Body of pancreas (tissue), 4 donors: ENCODE measurements at regions not wholly inside any gene's neighbourhood (a gene's known extent, or its start where the extent isn't known, plus 50 kb on each side); places are given as distances from the start of the nearest gene placed in this dataset.

Experiments
- POLR2A ChIP-seq, 3 donors: fragments of 450-650 bp; IDR thresholded peaks; one replicate each; pipeline ENCODE4 v1.6.1; 2016; ENCODE audit warnings: antibody characterized with exemption in 3 of 3, mild to moderate bottlenecking in 2 of 3
- TF ChIP-seq, protein P1 (sequence below), 7 experiments: fragments of 450-650 bp in 4 of 7; fragments of 200-600 bp in 3 of 7; sonication (generic) in 3 of 7; IDR thresholded peaks; one replicate each; pipeline ENCODE4 v1.5.1; 2016 to 2019; ENCODE audit warnings: antibody characterized with exemption in 7 of 7

DNA sequence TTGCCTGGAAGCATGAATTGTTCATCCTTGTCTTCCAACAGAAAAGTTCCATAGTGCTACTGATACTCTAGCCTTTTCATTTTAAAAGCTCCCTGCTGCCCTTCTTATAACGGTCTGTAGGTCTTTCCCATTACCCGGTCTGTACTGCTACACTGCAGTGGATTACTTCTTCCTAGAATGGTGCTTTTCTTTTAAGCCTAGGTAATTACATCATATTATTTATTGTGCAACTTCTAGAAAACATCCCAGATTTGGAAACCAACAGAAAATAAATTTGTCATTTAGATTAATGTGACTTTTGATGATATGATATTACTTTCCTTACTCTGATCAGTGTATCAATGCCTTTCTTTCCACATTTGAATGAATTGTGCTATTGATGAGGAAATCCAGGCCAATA is 199.4 kb downstream of the TANC2 start:
- no peak for TF ChIP-seq POLR2A (IDR thresholded peaks at IDR 0.05)
- TF ChIP-seq, protein P1, sequence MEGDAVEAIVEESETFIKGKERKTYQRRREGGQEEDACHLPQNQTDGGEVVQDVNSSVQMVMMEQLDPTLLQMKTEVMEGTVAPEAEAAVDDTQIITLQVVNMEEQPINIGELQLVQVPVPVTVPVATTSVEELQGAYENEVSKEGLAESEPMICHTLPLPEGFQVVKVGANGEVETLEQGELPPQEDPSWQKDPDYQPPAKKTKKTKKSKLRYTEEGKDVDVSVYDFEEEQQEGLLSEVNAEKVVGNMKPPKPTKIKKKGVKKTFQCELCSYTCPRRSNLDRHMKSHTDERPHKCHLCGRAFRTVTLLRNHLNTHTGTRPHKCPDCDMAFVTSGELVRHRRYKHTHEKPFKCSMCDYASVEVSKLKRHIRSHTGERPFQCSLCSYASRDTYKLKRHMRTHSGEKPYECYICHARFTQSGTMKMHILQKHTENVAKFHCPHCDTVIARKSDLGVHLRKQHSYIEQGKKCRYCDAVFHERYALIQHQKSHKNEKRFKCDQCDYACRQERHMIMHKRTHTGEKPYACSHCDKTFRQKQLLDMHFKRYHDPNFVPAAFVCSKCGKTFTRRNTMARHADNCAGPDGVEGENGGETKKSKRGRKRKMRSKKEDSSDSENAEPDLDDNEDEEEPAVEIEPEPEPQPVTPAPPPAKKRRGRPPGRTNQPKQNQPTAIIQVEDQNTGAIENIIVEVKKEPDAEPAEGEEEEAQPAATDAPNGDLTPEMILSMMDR (IDR thresholded peaks at IDR 0.05) = no peak
